Kidney epithelial cell (primary cell): ENCODE measurements at regions not wholly inside any gene's neighbourhood (a gene's known extent, or its start where the extent isn't known, plus 50 kb on each side); places are given as distances from the start of the nearest gene placed in this dataset.
A peak's percentile ranks its signal among the peaks of the same experiment; 100 is the strongest.

ENCODE experiments used
- DNase-seq: peaks from one replicate; pipeline ENCODE4 v3.0.0-alpha.2; 2010; ENCODE audit warnings: low read depth
- H3K27me3 ChIP-seq: 2 replicates; pipeline ENCODE4 v1.6.0; 2011; ENCODE audit warnings: low read length; ENCODE audit not compliant: control insufficient read depth, insufficient read depth
- H3K36me3 ChIP-seq: 2 replicates; pipeline ENCODE4 v1.5.1; 2011; ENCODE audit warnings: low read length; ENCODE audit not compliant: control insufficient read depth, insufficient read depth
- H3K4me3 ChIP-seq: 2 replicates; pipeline ENCODE4 v1.5.1; 2011; ENCODE audit warnings: low read depth, mild to moderate bottlenecking, control low read depth, low read length
- CTCF ChIP-seq: IDR thresholded peaks from 2 replicates; pipeline ENCODE4 v1.5.1; 2011; ENCODE audit warnings: mild to moderate bottlenecking, moderate library complexity, low read length, control low read depth, inconsistent platforms; ENCODE audit not compliant: insufficient read depth, poor library complexity, severe bottlenecking

- no peaks in the 10 kb centered on the region for H3K27me3 ChIP-seq
- no peak overlapping the region for H3K4me3 ChIP-seq
- no peak for TF ChIP-seq CTCF
- H3K36me3 ChIP-seq = no peaks in the 10 kb centered on the region
- no peak for DNase-seq
These were observed 49.9 kb upstream of the MAFB start for GRCh38 chr20:40738976-40739375.

DNA sequence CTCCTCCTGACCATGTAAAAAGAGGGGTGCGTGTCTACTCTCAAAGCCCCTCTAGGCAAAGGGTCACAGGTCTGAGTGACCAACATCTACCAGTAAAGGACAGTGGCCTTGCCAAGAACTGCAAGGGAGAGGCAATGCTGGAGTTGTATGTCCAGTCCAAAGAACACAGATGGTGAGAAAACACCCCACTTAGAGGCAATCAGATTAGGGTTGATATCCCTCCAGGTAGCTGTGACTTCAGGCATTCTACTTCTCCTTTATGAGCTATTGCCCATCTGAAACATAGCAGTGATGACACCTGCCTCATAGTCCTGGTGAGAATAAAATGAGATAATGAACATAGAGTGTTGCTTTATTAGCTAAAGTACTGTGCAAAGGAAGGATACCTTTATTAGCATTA lies 50.8 kb upstream of the MAFB start:
- H3K36me3 ChIP-seq = no peaks in the 10 kb centered on the region
- H3K4me3 ChIP-seq = no peak overlapping the region
- H3K27me3 ChIP-seq = no peaks in the 10 kb centered on the region
- no peak for DNase-seq
- no peak for TF ChIP-seq CTCF

- peak; percentile 51 for TF ChIP-seq CTCF
- peaks cover 2% of the 10 kb centered on the region for H3K27me3 ChIP-seq
- no peaks in the 10 kb centered on the region for H3K36me3 ChIP-seq
- DNase-seq = no peak
- no peak overlapping the region for H3K4me3 ChIP-seq
These were observed 52.6 kb upstream of the MAFB start for GRCh38 chr20:40741507-40742106.

GRCh38 chr20:40743141-40743775 lies 54.2 kb upstream of the MAFB start:
- no peak for TF ChIP-seq CTCF
- DNase-seq = no peak
- no peaks in the 10 kb centered on the region for H3K36me3 ChIP-seq
- H3K27me3 ChIP-seq = peaks cover 2% of the 10 kb centered on the region
- no peak overlapping the region for H3K4me3 ChIP-seq

DNA sequence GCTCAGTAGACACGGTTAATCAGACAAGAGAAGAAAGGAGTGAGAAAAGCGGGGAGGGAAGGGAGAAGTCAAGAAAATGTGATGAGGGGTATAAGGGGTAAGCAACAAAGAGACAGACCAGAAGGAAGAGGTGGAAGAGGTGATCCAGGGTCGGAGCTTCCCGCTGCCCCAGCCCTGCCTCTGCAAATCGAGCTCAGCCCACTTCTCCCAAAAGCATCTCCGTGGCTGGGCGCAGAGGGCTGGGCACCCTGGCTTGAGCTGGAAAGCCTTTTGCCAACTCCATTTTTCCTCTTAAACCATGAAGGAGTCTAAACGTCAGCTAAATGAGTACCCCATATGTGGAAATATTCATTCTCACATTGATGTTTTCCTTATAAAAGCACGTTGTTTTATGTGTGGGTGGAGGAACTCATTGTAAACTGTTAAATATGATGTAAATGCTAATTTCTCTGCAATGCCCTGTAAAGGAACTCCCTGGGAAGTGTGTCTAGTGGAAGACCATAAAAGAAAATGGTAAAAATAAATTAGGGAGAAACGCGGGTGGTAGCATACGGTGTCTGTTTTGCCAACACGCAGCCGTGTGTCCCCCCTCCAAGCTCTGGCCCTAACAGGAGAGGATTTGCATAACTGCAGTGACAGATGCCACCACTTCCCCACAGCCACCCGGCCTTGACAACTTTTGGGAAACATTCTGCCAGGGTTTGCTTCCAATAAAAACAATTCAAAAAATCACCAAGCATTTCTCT lies 55.2 kb upstream of the MAFB start:
- H3K36me3 ChIP-seq = no peaks in the 10 kb centered on the region

More for the DNA sequence above, 55.2 kb upstream of the MAFB start:
- TF ChIP-seq CTCF = no peak
- DNase-seq = no peak
- Histone ChIP-seq H3K27me3 (peaks cover 2% of the 10 kb centered on the region), H3K4me3 (no peak overlapping the region)
